OCI-LY3 (cell line): ENCODE measurements at regions not wholly inside any gene's neighbourhood (a gene's known extent, or its start where the extent isn't known, plus 50 kb on each side); places are given as distances from the start of the nearest gene placed in this dataset.

Source experiments
- H2AFZ ChIP-seq: fragments of 200-600, 300-600 bp; shearing (Covaris generic); 2 replicates; pipeline ENCODE4 v1.6.0; 2014; ENCODE audit warnings: antibody characterized with exemption, low read depth, low read length
- H3K27ac ChIP-seq: fragments of 200-600, 300-600 bp; sonication (generic); 2 replicates; pipeline ENCODE4 v1.5.1; 2014; ENCODE audit warnings: mild to moderate bottlenecking, low read length, moderate library complexity, mixed read lengths
- H3K27me3 ChIP-seq: fragments of 200-600, 300-600 bp; sonication (generic); 2 replicates; pipeline ENCODE4 v1.6.1; 2014; ENCODE audit warnings: low read depth, low read length, mixed read lengths
- H3K36me3 ChIP-seq: fragments of 200-600, 300-600 bp; sonication (generic); replicated peaks from 2 replicates; pipeline ENCODE3; 2014; ENCODE audit warnings: low read depth, low read length, mixed read lengths
- H3K4me1 ChIP-seq: fragments of 300-600, 200-600 bp; sonication (generic); 2 replicates; pipeline ENCODE4 v1.6.1; 2014; ENCODE audit warnings: low read length, mixed read lengths
- H3K4me2 ChIP-seq: fragments of 200-600, 300-600 bp; sonication (generic); 2 replicates; pipeline ENCODE4 v1.6.1; 2014; ENCODE audit warnings: low read length, mixed read lengths
- H3K4me3 ChIP-seq: fragments of 300-600, 200-600 bp; sonication (generic); 2 replicates; pipeline ENCODE4 v1.5.1; 2014; ENCODE audit warnings: antibody characterized with exemption, mild to moderate bottlenecking, low read length, moderate library complexity
- H3K79me2 ChIP-seq: fragments of 300-600, 200-600 bp; shearing (Covaris generic); 2 replicates; pipeline ENCODE4 v1.6.1; 2014; ENCODE audit warnings: mild to moderate bottlenecking, low read length, mixed read lengths
- H3K9ac ChIP-seq: fragments of 300-600, 200-600 bp; shearing (Covaris generic); 2 replicates; pipeline ENCODE4 v1.6.0; 2014; ENCODE audit warnings: mild to moderate bottlenecking, low read length, moderate library complexity
- H3K9me3 ChIP-seq: fragments of 200-600, 300-600 bp; shearing (Covaris generic); 2 replicates; pipeline ENCODE4 v1.6.1; 2014; ENCODE audit warnings: low read length, mixed read lengths; ENCODE audit not compliant: insufficient read depth
- H4K20me1 ChIP-seq: fragments of 200-600, 300-600 bp; sonication (generic); 2 replicates; pipeline ENCODE4 v1.6.1; 2016; ENCODE audit warnings: low read length, mixed read lengths; ENCODE audit not compliant: insufficient read depth
- EZH2phosphoT487 ChIP-seq: fragments of 200-600 bp; shearing (Covaris generic); IDR thresholded peaks from 2 replicates; pipeline ENCODE4 v1.6.1; 2018; ENCODE audit warnings: antibody characterized with exemption, mixed run types, low read depth
- TF ChIP-seq, protein P1 (sequence below): fragments of 200-600, 300-600 bp; sonication (generic); IDR thresholded peaks from 2 replicates; pipeline ENCODE4 v1.5.1; 2014; ENCODE audit warnings: antibody characterized with exemption, low read length, low read depth

DNA sequence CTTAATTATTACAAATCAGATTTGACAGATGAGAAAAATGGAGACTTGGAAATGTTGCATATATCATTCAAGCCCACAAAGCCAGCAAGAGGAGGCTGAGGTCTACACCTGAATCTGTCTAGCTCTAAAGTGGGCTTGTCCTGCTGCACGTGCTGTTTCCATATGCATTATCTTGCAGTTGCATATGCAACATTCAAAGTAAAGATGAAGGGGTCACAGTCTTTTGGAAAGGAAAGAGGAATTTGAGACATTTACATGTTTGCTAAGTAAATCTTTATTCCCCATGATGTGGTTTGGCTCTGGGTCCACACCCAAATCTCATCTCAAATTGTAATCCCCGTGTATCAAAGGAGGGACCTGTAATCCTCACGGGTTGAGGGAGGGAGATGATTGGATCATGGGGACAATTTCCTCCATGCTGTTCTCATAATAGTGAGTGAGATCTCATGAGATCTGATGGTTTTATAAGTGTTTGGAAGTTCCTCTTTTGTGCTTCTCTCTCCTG lies 98.3 kb downstream of the BACH1 start:
- no peaks in the 10 kb centered on the region for H3K79me2 ChIP-seq
- H3K4me1 ChIP-seq: peaks cover 4% of the 10 kb centered on the region; the same call in 1 of the 2 replicates
- no peak overlapping the region for H3K4me2 ChIP-seq
- peaks cover 31% of the 10 kb centered on the region for H3K36me3 ChIP-seq
- H3K9ac ChIP-seq: no peak overlapping the region
- no peak overlapping the region for H3K4me3 ChIP-seq
- TF ChIP-seq, protein P1, sequence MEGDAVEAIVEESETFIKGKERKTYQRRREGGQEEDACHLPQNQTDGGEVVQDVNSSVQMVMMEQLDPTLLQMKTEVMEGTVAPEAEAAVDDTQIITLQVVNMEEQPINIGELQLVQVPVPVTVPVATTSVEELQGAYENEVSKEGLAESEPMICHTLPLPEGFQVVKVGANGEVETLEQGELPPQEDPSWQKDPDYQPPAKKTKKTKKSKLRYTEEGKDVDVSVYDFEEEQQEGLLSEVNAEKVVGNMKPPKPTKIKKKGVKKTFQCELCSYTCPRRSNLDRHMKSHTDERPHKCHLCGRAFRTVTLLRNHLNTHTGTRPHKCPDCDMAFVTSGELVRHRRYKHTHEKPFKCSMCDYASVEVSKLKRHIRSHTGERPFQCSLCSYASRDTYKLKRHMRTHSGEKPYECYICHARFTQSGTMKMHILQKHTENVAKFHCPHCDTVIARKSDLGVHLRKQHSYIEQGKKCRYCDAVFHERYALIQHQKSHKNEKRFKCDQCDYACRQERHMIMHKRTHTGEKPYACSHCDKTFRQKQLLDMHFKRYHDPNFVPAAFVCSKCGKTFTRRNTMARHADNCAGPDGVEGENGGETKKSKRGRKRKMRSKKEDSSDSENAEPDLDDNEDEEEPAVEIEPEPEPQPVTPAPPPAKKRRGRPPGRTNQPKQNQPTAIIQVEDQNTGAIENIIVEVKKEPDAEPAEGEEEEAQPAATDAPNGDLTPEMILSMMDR: no peak
- no peak for TF ChIP-seq EZH2phosphoT487
- no peaks in the 10 kb centered on the region for H3K27me3 ChIP-seq
- H3K27ac ChIP-seq: no peak overlapping the region
- no peak overlapping the region for H2AFZ ChIP-seq
- no peaks in the 10 kb centered on the region for H3K9me3 ChIP-seq
- H4K20me1 ChIP-seq: no peaks in the 10 kb centered on the region

DNA sequence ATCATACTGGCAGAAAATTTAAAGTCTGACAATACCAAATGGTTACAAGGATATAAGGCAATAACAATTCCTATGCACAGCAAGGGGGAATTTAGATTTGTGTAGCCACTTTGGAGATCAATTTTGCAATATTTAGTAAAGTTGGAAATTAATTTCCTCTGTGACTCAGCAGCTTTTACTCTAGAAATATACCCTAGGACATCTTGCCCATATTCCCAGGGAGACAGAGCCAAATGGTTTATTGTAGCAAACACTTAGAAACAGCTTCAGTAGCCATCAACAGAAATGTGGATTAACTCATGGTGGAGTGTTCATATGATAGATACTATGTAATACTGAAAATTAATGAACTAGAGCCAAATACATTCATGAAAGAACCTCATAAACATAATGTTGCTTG lies 104.6 kb downstream of the BACH1 start:
- Histone ChIP-seq H3K4me3 (no peak overlapping the region), H3K9me3 (no peaks in the 10 kb centered on the region), H3K4me2 (no peak overlapping the region), H3K79me2 (no peaks in the 10 kb centered on the region), H3K4me1 (no peaks in the 10 kb centered on the region), H3K27ac (no peak overlapping the region), H3K36me3 (peaks cover 24% of the 10 kb centered on the region), H3K9ac (no peak overlapping the region), H2AFZ (no peak overlapping the region), H3K27me3 (no peaks in the 10 kb centered on the region), H4K20me1 (no peaks in the 10 kb centered on the region)
- TF ChIP-seq, protein P1: no peak
- TF ChIP-seq EZH2phosphoT487: no peak

DNA sequence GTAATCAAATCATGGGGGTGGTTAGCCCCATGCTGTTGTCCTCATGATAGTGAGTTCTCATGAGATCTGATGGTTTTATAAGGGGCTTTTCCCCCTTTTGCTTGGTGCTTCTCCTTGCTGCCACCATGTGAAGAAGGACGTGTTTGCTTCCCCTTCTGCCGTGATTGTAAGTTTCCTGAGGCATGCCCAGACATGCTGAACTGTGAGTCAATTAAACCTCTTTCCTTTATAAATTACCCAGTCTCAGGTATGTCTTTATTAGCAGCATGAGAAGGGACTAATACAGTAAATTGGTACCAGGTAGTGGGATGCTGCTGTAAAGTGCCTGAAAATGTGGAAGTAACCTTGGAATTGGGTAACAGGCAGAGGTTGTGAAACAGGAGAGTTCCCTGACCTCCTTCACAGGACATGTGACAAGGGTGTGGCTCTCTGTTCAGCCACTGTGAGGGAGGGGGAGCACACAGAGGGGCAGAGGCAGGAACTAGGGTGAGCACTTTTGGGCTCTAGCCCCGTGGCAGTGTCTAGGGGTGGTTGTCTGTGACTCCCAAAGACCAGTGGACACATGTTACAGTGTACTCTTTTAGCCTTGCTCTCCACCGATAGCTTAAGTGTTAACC lies 105.3 kb downstream of the BACH1 start:
- Histone ChIP-seq H3K4me3 (no peak overlapping the region), H2AFZ (no peak overlapping the region), H3K27me3 (no peaks in the 10 kb centered on the region), H3K9me3 (no peaks in the 10 kb centered on the region), H3K79me2 (no peaks in the 10 kb centered on the region), H3K36me3 (peaks cover 16% of the 10 kb centered on the region), H4K20me1 (no peaks in the 10 kb centered on the region), H3K9ac (no peak overlapping the region), H3K27ac (no peak overlapping the region), H3K4me2 (no peak overlapping the region), H3K4me1 (no peaks in the 10 kb centered on the region)
- TF ChIP-seq, protein P1: no peak
- TF ChIP-seq EZH2phosphoT487: no peak

DNA sequence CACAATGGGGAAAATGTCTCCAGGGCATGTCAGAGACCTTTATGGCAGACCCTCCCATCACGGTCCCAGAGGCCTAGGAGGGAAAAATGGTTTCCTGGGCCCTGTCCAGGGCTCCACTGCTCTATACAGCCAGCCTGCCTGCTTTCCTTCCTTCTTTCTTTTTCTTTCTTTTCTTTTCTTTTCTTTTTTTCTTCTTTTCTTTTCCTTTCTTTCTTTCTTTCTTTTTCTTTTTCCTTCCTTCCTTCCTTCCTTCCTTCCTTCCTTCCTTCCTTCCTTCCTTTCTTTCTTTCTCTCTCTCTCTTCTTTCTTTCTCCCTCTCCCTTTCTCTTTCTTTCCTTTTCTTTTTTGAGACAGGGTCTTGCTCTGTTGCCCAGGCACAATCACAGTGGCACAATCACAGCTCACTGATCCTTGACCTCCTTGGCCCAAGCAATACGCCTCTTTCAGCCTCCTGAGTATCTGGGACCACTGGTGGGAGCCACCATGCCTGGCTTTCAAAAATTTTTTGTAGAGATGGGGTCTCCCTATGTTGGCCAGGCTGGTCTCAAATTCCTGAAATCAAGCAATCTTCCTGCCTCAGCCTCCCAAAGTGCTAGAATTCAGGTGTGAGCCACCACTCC lies 106.9 kb downstream of the BACH1 start:
- H3K9ac ChIP-seq: no peak overlapping the region
- TF ChIP-seq, protein P1: no peak
- TF ChIP-seq EZH2phosphoT487: no peak
- peaks cover 6% of the 10 kb centered on the region for H3K36me3 ChIP-seq
- no peaks in the 10 kb centered on the region for H4K20me1 ChIP-seq
- no peak overlapping the region for H3K4me2 ChIP-seq
- H2AFZ ChIP-seq: no peak overlapping the region
- no peak overlapping the region for H3K27ac ChIP-seq
- H3K79me2 ChIP-seq: no peaks in the 10 kb centered on the region
- H3K27me3 ChIP-seq: no peaks in the 10 kb centered on the region
- H3K4me3 ChIP-seq: no peak overlapping the region
- no peaks in the 10 kb centered on the region for H3K4me1 ChIP-seq
- H3K9me3 ChIP-seq: no peaks in the 10 kb centered on the region
